NCI-H524 (cell line): ENCODE measurements at regions not wholly inside any gene's neighbourhood (a gene's known extent, or its start where the extent isn't known, plus 50 kb on each side); places are given as distances from the start of the nearest gene placed in this dataset.
"Not testable (repeated sequence)": the region's sequence is repeated elsewhere in the genome, so short reads cannot be mapped to it uniquely, and the experiment has no call there.

ENCODE experiments used
- DNase-seq, 2 experiments: peaks; one replicate each; lab custom pipeline; 2025; lab: John Stamatoyannopoulos, UW

GRCh38 chr6:71724456-71725125, 161.8 kb upstream of the RIMS1 start:
- DNase-seq: no peak

- DNase-seq: no peak
Measured at GRCh38 chr6:71725126-71725470, 161.3 kb upstream of the RIMS1 start.

GRCh38 chr6:71726121-71726520, 160.2 kb upstream of the RIMS1 start:
- no peak for DNase-seq

GRCh38 chr6:71727632-71728294, 158.6 kb upstream of the RIMS1 start:
- no peak for DNase-seq

GRCh38 chr6:71730284-71730683, 156.1 kb upstream of the RIMS1 start:
- DNase-seq: no peak

- no peak for DNase-seq
Measured at GRCh38 chr6:71733970-71734899, 152.1 kb upstream of the RIMS1 start.

GRCh38 chr6:71737953-71738352, 148.4 kb upstream of the RIMS1 start:
- DNase-seq: no peak

- DNase-seq: no peak
Measured at GRCh38 chr6:71745525-71745924, 140.8 kb upstream of the RIMS1 start.

GRCh38 chr6:71766146-71766760, 120.1 kb upstream of the RIMS1 start:
- DNase-seq: no peak

GRCh38 chr6:71766796-71767195, 119.6 kb upstream of the RIMS1 start:
- no peak for DNase-seq

- DNase-seq: no peak
Measured at GRCh38 chr6:71768356-71768755, 118.0 kb upstream of the RIMS1 start.

- DNase-seq: no peak
Measured at GRCh38 chr6:71808865-71809264, 77.5 kb upstream of the RIMS1 start.

- DNase-seq: no peak
Measured at GRCh38 chr6:71810880-71811279, 75.5 kb upstream of the RIMS1 start.

- DNase-seq: no peak
Measured at GRCh38 chr6:71822625-71823024, 63.7 kb upstream of the RIMS1 start.

- not testable (repeated sequence) for DNase-seq
Measured at GRCh38 chr6:71832110-71832764, 54.1 kb upstream of the RIMS1 start.
